OCI-LY1 (cell line): ENCODE measurements at regions not wholly inside any gene's neighbourhood (a gene's known extent, or its start where the extent isn't known, plus 50 kb on each side); places are given as distances from the start of the nearest gene placed in this dataset.

Experiments
- CTCF ChIP-seq: fragments of 200-600 bp; sonication (generic), shearing (Covaris generic); IDR thresholded peaks from 2 replicates; pipeline ENCODE4 v1.5.1; 2017; ENCODE audit warnings: mild to moderate bottlenecking, antibody characterized with exemption, low read length, moderate library complexity, mixed read lengths
- EZH2 ChIP-seq: fragments of 200-600 bp; sonication (generic), shearing (Covaris generic); IDR thresholded peaks from 2 replicates; pipeline ENCODE4 v1.8.0; 2017; ENCODE audit warnings: borderline replicate concordance, mixed run types, mild to moderate bottlenecking, antibody characterized with exemption, low read length, moderate library complexity, mixed read lengths

- no peak for TF ChIP-seq EZH2
- TF ChIP-seq CTCF, result no peak
Measured at GRCh38 chr3:187942658-187943241, 197.5 kb upstream of the BCL6 start.
